GM10847 (cell line): ENCODE measurements at regions not wholly inside any gene's neighbourhood (a gene's known extent, or its start where the extent isn't known, plus 50 kb on each side); places are given as distances from the start of the nearest gene placed in this dataset.

ENCODE experiments used
- POLR2A ChIP-seq: IDR thresholded peaks from 2 replicates; pipeline ENCODE4 v1.6.1; 2011; ENCODE audit not compliant: insufficient read length; ENCODE audit errors: extremely low read depth

- no peak for TF ChIP-seq POLR2A
These were observed 54.3 kb upstream of the MEF2A start for GRCh38 chr15:99511531-99511865.

- TF ChIP-seq POLR2A, result peak; percentile 13
These were observed 53.7 kb upstream of the MEF2A start for GRCh38 chr15:99511866-99512661.

- no peak for TF ChIP-seq POLR2A
These were observed 51.5 kb upstream of the MEF2A start for GRCh38 chr15:99514306-99514705.
